NCI-H2227 (cell line): ENCODE measurements at regions not wholly inside any gene's neighbourhood (a gene's known extent, or its start where the extent isn't known, plus 50 kb on each side); places are given as distances from the start of the nearest gene placed in this dataset.
"Not testable (repeated sequence)": the region's sequence is repeated elsewhere in the genome, so short reads cannot be mapped to it uniquely, and the experiment has no call there.

Experiments used
- DNase-seq: peaks from one replicate; lab custom pipeline; 2025; ENCODE audit not compliant: unreplicated experiment; lab: John Stamatoyannopoulos, UW

- no peak for DNase-seq
Measured at GRCh38 chrX:65610481-65610880, 57.0 kb upstream of the MSN start.

GRCh38 chrX:65610040-65610439, 57.4 kb upstream of the MSN start:
- no peak for DNase-seq

GRCh38 chrX:65609237-65609636, 58.2 kb upstream of the MSN start:
- DNase-seq, result no peak

GRCh38 chrX:65608026-65608425, 59.4 kb upstream of the MSN start:
- no peak for DNase-seq

- DNase-seq, result no peak
Measured at GRCh38 chrX:65607070-65607742, 60.2 kb upstream of the MSN start.

- no peak for DNase-seq
Measured at GRCh38 chrX:65602221-65602560, 65.3 kb upstream of the MSN start.

- no peak for DNase-seq
Measured at GRCh38 chrX:65601530-65602220, 65.8 kb upstream of the MSN start.

GRCh38 chrX:65601126-65601525, 66.3 kb upstream of the MSN start:
- no peak for DNase-seq

GRCh38 chrX:65600106-65600505, 65.5 kb upstream of the LAS1L start:
- no peak for DNase-seq

- no peak for DNase-seq
Measured at GRCh38 chrX:65598559-65599147, 64.1 kb upstream of the LAS1L start.

GRCh38 chrX:65596270-65597034, 61.9 kb upstream of the LAS1L start:
- DNase-seq, result no peak

- peak; percentile 70 for DNase-seq
Measured at GRCh38 chrX:65595460-65595876, 60.9 kb upstream of the LAS1L start.

- no peak for DNase-seq
Measured at GRCh38 chrX:65591206-65591605, 56.6 kb upstream of the LAS1L start.

GRCh38 chrX:65589304-65589703, 54.7 kb upstream of the LAS1L start:
- DNase-seq, result no peak

- DNase-seq, result no peak
Measured at GRCh38 chrX:65588795-65589194, 54.2 kb upstream of the LAS1L start.

GRCh38 chrX:65587616-65588526, 53.3 kb upstream of the LAS1L start:
- no peak for DNase-seq

- no peak for DNase-seq
Measured at GRCh38 chrX:65586491-65586890, 51.9 kb upstream of the LAS1L start.

- DNase-seq, result not testable (repeated sequence)
Measured at GRCh38 chrX:65585226-65585625, 50.6 kb upstream of the LAS1L start.
